ENCODE measurements at regions not wholly inside any gene's neighbourhood (a gene's known extent, or its start where the extent isn't known, plus 50 kb on each side); places are given as distances from the start of the nearest gene placed in this dataset.

DNA sequence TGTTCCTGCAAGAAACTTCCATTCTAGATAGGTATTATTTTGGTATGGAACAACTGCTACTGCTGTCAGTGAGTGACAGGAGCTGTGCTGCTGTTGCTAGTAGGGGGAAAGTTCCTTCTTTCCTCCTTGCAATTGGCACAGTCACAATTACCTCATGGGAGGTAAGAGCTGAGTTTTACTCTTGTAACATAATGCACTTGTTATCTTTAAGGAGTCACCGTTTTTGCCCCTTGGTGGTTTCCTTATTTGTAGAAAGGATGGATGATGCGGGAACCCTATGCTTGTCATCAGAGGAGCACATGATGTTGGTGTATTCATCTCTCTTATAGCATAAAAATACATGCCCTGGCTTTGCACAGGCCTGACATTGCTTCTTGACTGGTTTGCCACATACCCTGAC is 234.7 kb upstream of the NPY start:
- TF ChIP-seq, protein P1, sequence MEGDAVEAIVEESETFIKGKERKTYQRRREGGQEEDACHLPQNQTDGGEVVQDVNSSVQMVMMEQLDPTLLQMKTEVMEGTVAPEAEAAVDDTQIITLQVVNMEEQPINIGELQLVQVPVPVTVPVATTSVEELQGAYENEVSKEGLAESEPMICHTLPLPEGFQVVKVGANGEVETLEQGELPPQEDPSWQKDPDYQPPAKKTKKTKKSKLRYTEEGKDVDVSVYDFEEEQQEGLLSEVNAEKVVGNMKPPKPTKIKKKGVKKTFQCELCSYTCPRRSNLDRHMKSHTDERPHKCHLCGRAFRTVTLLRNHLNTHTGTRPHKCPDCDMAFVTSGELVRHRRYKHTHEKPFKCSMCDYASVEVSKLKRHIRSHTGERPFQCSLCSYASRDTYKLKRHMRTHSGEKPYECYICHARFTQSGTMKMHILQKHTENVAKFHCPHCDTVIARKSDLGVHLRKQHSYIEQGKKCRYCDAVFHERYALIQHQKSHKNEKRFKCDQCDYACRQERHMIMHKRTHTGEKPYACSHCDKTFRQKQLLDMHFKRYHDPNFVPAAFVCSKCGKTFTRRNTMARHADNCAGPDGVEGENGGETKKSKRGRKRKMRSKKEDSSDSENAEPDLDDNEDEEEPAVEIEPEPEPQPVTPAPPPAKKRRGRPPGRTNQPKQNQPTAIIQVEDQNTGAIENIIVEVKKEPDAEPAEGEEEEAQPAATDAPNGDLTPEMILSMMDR (IDR thresholded peaks at IDR 0.05; ENCODE audit: extremely low read depth in 1 of 2, insufficient read depth in 1 of 2, low read depth in 1 of 2, low read length in 2 of 2) = no peak
- no peak for TF ChIP-seq POLR2A (IDR thresholded peaks at IDR 0.05; ENCODE audit: low read depth, low read length)
- TF ChIP-seq, protein P2, sequence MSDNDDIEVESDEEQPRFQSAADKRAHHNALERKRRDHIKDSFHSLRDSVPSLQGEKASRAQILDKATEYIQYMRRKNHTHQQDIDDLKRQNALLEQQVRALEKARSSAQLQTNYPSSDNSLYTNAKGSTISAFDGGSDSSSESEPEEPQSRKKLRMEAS (IDR thresholded peaks at IDR 0.05; ENCODE audit: insufficient read depth, insufficient read length) = no peak
- no peak for TF ChIP-seq EZH2 (IDR thresholded peaks at IDR 0.05; ENCODE audit: borderline replicate concordance, low read depth, low read length, severe bottlenecking)

Measured in endothelial cell of umbilical vein (primary cell).